HG02852 (cell line): ENCODE measurements at regions not wholly inside any gene's neighbourhood (a gene's known extent, or its start where the extent isn't known, plus 50 kb on each side); places are given as distances from the start of the nearest gene placed in this dataset.
"Not testable (repeated sequence)": the region's sequence is repeated elsewhere in the genome, so short reads cannot be mapped to it uniquely, and the experiment has no call there.

ENCODE experiments used
- ATAC-seq: cut with Tn5 transposase; IDR thresholded peaks from one replicate; pipeline ENCODE4 v1.9.1; 2021; ENCODE audit warnings: mild to moderate bottlenecking, moderate library complexity; ENCODE audit not compliant: unreplicated experiment

DNA sequence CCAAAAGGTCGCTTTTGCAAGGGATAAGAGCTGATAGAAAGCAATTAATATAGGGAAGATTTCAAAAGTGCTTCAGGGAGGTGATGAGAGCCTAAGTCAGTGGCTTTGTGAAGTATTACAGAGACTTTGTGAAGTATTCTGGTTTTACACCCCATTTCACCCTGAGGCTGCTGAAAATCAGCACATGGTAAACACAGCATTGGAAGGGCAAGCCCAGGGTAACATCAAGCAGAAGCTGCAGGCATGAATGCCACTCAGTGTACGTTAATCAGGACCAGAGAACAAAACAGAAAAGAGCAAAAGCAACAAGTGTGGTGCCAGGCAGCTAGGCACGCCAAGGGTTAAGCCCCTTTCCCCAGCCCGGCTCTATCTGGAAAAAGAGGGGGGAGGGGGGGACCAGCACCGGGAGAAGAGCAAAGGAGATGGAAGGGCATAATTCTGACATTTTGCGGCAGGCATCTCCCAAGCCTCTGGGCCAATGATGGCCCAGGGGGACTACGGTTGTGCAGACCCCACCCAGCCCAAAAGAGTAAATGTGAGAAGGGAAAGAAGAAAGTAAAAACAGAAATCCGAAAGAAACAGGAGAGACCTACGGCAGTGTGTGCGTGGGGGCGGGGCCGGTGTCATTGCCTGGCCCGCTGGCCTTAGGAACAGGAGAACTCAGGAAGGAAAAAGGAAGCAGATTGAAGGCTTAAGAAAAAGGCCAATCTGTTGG is 58.9 kb downstream of the DHRS2 start:
- ATAC-seq: no peak

DNA sequence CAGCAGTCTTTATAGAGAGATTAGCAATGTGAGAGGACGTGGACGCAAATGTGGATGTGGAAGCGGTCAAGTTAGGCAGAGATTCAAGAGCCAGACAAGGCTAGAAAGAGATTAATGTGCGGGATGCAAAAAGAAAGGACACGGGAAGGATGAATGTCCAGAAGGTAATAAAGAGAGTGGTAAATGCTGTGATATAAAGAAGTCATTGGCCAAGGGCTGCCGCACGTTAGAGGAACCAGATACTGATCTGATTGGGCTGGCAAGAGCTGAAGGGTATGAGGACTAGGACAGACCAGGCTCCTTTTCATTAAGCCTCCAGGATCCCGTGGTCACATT is 59.5 kb downstream of the DHRS2 start:
- no peak for ATAC-seq

DNA sequence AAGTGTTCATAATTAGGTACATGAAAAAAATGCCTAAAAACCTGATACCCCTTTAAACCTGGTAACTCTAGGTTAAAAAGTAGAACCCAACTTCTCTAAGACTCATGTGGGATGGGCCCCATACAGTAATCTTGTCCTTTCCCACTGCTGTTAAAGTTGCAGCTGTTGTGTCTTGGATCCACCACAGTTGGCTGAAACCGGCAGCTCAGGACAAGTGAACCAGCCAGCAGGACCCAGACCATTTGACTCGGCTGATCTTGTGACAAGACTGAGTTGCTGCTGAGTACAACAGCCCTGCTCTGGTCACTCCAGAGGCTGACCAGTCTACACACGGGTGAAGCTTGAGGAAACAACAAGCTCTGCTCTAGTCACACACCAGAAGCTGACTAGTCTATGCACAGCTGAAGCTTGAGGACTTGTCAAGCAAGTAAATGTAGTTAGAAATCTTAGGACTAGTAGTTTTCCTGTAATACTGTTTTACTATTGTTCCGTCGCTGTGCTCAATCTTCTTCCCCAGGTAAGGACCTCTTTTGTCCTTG is 60.6 kb downstream of the DHRS2 start:
- ATAC-seq: no peak

DNA sequence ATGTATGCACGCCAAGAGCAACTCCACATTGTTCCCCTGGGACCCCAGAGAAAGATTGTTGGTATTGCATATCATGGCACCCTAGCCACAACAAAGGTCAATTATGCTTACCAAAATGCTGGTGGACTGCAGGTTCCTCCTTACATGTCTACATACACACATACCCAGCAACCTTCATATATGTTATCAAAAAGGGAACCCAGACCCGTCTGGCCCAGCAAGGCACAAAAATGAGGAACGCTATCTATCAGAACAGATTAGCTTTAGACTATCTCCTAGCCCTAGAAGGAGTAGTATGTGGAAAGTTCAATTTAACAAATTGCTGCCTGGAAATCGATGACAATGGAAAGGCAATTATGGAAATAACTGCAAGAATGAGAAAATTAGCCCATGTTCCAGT is 61.5 kb downstream of the DHRS2 start:
- no peak for ATAC-seq

DNA sequence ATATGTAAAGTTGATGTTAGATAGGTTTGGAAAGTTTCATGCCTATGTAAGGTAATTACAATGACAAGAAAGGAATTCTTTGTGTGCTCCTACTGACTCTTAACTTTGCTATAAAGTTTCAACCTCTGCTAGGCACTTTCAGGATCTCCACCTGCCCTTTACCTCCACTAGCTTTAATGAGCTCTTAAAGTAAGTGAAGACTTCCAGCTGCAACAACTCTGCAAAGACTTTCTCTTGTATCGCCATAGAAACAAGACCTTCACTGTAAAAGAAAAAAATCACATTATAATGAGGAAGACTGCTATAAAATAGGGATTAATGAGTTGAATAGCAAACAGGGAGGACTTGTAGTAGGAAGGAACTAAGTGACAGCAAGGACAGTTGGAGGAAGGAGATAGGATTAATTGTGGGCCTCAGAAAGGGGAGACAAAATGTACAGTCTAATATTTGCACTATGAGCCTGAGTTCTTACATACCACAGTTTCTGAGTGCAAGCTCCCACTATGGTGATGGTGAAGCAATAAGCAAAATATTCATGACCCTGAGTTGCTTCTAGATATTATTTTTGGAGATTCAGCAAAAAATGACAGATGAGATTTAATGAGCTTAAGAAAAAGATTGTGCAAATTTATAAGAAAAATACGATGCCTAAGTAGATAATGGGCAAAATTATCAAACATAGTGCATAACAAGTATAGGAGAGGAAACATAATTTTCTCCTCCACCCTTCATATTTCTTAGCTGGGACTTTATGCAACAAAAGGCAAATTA is 66.7 kb downstream of the DHRS2 start:
- no peak for ATAC-seq

DNA sequence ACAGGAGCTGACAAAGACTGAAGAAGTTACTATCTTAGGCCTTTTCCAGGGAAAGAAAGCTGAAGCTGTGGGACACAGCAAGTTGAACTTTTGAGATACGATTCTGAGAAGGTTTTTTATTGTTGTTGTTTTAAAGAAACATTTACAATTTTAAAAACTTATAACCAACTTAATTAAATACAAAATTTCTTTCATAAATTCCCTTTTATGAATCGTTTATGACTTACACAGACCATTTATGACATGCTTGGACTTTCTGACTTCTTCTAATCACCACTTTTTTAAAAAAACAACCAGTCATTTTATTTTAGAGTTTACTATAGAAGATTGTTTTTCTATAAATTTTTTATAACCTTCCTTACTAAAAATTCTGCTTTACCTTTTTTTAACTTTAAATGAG is 68.7 kb downstream of the DHRS2 start:
- no peak for ATAC-seq

DNA sequence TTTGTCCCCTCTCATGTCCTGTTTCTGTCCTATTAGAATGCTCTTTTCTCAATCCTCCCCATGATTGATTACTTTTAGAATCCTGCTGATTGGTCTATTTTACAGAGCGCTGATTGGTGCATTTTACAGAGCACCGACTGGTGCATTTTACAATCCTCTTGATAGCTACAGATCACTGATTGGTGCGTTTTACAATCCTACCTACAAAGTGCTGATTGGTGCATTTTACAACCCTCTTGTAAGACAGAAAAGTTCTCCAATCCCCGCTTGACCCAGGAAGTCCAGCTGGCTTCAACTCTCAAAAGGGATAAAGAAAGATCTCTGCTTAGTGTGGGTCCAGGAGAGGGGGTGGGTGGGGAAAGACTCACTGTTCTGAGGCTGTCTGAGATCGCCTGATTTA is 71.3 kb downstream of the DHRS2 start:
- ATAC-seq: no peak

DNA sequence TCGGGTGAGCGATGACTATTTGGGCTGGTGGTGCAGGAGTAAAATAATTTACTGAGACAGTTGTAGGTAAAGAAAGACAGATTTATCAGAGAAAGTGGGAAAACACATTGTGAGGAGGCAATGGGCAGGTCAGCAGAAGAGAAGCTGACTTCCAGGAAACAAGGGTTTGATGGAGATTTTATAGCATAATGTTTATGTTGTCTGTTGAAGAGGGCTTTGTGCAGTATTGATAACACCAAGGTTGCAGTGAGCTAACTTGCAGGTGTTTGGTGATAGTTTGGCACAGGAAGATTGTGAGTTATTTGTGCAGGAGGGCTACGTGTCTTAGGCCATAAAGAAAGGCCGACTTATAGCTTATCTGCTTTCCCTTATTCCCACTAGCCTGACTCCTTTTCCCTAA is 72.2 kb downstream of the DHRS2 start:
- no peak for ATAC-seq

DNA sequence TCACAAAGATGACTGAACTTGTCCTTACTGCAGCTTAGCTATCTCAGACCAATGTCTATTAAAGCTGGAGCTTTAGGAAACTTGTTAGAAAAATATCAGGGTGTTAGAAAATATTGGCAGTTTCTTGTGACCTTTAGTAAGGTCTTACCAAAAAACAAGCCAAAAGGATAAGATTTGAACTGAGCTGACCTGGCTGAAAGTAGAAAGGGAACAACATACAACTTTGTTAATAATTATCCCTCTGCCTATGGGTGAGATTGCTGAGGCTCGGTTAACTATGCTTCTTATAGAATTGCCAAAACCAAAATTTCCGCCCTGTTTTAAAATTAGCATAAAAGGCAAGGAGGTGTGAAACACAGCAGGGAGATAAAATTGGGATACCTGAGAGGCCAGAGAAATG is 73.8 kb downstream of the DHRS2 start:
- no peak for ATAC-seq

DNA sequence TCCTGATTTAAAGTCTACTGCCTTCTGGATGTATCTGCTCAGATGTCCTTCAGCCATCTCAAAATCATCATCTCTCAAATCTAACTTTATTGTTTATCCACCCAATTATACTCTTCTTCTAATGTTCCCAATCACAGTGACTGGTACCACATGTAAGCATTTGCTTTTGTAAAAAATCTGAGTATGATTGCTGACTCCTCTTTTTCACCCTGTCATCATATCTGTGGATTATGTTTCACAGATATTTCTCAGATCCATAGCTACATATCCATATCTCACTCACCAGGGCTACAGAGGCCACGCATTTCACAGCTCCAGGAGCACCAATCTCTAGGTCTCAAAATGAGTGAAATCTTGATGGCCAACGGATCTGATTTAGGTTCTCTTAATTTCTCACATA is 76.1 kb downstream of the DHRS2 start:
- ATAC-seq: no peak

DNA sequence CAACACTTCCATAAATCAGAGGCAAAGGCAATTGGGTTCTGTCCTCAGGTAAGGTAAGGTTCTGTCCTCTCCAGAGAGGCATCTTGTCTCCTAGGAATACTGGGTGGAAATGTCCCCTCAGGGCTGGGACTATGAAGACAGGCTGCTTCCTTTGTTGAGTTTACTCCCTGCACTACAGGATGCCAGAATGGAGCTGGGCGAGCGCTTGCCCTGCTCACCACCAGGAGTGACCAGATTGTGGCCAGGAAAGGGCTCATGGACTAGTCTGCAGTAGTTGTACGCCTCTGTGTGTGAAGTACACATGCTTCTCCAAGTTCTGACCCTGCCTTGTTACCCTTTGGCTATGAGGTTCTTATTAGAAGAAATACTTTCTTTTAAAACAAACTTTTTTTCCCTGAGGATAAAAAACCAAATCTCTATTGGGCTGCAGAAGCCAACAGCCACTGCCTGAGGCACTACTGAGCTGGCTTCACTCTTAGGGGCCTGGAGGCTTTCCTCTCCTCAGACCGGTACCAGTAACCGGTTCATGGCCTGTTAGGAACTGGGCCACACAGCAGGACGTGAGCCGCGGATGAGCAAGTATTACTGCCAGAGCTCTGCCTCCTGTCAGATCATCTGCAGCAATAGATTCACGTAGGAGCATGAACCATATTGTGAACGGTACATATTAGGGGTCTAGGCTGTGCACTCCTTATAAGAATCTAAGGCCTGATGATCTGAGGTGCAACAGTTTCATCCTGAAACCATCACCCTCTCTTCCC is 83.2 kb downstream of the DHRS2 start:
- no peak for ATAC-seq

DNA sequence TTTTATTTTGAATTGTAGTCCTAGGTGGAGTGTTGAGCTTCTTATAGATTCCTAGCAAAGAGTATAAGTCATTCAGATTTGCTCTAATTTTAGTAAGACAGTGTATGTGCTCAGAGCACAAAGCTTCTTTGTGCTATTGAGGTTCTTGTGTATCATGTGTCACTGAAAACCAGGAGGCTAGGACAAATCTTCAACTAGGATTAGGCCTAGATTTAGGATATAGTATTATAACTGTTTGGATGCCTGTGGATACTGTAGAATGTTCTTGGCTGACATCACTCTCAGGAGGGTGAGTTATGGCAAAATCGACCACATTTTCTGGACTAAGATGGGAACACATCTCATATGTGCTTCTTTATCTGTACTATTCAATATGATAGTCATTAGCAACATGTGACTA is 86.5 kb downstream of the DHRS2 start:
- ATAC-seq: no peak

DNA sequence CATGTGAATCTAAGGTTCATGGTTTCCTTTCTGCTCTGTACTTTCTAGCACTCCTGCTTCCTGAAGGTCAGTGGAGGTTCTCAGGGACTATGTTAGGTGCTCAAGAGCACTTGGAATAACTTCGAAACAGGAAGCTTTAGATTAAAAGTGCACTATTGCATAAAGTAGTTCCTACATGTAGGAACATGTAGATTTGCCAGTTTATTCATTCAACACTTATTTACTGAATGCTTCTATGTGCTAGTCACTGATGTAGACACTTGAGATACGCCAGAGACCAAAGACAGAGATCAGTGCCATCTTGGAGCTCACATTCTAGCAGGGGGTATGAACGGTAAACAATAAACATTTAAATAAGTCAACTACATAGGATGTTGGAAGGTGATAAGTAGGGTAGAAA is 87.7 kb downstream of the DHRS2 start:
- ATAC-seq: no peak

DNA sequence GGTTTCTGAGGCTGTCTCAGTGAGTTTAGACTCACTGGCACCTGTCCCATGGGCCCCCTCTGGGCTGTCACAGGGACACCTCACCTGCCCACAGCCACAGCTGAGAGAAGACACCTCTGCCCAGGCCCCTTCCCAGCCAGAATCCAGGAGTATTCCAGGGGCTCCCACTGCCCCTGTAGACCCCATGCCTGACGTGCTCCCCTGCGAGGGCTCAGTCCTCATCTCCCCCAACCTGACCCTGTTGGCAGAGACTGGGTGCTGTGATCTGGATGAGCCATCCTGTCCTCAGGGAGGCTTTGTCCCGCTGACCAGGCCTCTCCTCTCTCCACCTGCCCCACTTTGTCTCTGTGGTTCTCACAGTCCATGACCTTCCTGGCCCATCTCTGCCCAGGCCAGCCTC is 89.4 kb downstream of the DHRS2 start:
- no peak for ATAC-seq

DNA sequence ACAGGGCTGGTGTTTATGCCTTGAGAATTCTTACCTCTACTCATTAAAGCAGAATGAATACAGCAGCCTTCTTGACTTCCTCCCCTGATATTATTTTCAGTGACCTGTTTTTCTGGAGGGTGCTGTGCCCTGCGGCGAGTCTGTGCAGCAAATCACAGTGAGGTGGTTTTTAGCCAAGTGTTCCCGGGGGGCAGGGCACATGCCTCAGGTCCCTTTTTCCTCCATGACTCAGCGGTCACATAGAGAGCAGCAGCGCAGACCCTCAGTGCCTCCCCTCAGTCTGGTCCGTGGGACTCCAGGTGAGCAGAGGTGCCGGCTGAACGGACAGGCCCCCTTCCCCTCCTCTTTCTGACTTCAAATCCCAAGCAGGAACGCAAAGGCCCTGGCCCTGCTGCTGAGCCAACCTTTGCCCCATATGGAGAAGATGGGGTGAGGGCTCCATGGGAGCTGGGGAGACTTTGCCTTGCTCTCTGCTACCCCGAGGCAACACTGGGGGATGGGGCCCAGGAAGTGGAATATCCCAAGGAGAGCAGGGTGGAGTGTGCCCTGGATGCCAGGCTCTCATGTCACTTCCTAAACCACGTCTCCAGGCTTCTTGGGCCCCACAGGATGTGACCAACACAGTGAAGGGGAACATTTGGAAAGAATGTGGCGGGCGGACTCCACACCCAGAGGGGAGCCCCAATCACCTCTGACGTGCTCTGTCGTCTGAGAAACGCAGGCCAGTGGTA is 90.0 kb downstream of the DHRS2 start:
- no peak for ATAC-seq

DNA sequence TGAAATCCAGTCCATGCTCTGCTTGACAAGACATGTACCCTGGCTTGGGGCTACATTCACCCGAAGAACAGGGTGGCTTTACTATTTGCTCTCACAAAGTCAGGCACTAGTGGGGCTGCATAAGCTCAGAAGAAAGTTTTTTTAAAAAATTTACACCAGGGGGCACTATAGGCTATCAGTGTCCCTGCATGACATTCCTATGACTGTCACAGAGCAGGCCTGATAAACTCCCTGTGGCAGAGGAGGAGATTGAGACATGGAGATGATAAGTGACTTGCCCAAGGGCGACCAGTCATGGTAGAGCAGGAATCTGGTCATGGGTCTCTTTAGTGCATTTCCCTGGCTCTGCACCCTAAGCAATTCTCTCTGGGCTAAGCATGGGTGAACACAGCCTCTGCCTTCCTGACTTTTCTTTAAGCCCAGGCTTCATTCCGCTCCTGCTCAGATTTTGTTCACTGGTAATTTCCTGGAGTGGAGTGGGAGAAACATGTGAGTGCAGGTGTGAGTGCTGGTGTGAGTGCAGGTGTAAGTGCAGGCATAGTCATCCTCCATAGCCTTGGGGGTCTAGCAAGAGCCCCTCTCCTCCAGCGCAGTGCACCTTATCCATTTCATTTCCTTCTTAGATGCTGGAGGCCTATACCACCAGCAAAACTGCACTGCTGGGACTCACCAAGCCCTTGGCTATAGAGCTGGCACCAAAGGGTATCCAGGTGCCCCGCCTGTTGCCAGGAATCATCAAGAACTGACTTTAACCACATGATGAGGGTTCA is 91.6 kb downstream of the DHRS2 start:
- ATAC-seq: no peak

DNA sequence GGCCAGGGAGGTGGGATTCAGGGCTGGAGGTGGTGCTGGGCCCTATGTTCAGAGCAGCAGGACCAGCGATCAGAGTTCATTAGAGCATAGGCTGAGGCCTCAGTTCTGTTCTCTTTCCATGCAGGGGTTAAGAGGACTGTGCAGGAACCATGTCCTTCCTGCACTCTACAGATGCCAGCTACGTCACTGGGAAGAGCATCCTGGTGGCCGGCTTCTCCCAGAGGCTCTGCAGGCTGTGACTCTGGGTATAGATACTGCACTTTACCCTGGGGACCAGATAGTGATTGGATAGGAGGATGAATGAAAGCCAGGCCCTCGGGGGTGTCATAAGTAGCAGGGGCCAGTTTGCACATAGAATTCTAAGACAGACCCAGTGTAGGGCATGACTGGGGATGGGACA is 92.6 kb downstream of the DHRS2 start:
- ATAC-seq: no peak

DNA sequence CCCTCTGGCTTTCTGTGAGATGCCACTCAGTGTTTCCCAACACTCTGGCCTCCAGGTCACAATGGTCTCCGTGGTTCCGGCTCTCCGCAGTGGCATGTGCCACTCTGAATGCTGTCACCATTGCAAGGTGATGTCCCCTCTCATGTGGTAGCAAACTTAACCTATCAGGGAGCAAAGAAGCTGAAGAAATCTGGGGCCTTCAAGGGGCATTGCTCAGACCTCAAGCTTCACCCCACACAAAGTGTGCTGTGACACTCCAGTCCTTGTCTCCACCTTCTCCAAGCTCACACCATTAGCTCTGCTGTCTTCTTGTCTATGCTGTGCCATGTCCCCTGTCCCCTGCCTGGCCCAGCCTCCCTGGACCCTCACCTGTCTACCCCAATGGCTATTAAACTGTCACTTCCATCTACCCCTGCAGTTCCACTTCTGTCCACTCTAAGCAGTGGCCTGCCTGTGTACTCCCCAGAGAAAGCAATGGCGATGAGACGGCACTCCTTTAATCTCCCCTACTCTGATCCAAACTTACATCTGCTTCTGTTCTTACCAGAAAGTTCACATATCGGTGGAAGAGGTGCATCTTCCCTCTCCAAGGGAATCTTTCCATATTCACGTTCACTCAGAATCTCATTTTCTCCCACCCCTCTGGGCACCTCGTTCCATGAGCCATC is 93.7 kb downstream of the DHRS2 start:
- no peak for ATAC-seq

DNA sequence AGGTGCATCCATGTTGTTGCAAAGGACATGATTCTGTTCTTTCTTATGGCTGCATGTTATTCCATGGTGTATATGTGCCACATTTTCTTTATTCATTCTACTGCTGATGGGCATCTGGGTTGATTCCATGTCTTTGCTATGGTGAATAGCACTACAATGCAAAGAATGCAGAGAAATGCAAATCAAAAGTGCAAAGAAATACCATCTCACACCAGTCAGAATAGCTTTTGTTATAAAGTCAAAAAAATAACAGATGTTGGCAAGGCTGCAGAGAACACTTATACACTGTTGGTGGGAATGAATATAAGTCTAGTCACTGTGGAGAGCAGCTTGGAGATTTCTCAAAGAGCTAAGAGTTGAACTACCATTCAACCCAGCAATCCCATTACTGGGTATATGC is 99.2 kb downstream of the DHRS2 start:
- no peak for ATAC-seq

DNA sequence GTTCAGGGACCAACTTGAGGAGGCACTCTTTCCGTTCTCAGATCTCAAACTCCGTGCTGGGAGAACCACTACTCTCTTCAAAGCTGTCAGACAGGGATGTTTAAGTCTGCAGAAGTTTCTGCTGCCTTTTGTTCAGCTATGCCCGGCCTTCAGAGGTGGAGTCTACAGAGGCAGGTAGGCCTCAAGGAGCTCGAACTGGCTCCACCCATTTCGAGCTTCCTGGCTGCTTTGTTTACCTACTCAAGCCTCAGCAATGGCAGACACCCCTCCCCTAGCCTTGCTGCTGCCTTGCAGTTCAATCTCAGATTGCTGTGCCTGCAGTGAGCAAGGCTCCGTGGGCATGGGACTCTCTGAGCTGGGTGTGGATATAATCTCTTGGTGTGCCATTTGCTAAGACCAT is 108.2 kb downstream of the DHRS2 start:
- ATAC-seq: not testable (repeated sequence)
